HG02885 (cell line): ENCODE measurements at regions not wholly inside any gene's neighbourhood (a gene's known extent, or its start where the extent isn't known, plus 50 kb on each side); places are given as distances from the start of the nearest gene placed in this dataset.

ENCODE experiments used
- ATAC-seq: cut with Tn5 transposase; IDR thresholded peaks from one replicate; pipeline ENCODE4 v1.9.1; 2021; ENCODE audit warnings: mild to moderate bottlenecking; ENCODE audit not compliant: unreplicated experiment, poor library complexity

DNA sequence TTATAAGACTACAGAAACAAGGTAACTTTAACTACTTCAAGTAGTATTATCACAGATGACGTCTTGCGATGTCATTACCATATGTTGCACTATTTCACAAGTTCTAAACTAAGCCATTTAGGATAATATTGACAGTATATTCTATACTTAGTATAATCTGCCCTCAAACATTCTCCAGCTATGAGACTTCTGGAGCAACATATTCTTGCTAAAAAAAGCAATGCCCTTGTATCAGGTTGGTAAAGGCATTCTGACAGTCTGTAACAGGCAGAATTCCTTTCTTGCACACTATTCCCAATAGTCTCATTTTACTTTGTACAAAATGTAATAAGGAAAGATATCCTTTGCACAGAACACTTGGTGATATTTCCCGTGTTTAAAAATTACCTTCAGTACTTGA is 694.8 kb upstream of the PKDCC start:
- ATAC-seq = no peak

DNA sequence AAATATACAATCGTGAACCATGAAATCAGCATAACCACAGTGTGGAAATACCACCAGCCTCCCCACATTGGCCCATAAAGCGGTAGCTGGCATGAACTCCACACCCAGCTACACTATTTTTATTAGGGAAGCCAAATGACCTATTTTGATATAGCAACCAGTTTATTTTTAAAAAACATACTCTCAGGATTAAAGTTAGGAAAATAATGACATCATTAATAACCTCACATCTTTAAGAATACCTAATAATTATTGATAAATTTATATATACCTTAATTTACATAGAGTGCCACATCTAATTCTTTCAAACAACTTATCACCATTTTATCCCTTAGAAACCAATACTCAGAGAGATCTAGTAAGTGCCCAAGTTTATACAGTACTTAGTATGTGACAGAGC is 692.0 kb upstream of the PKDCC start:
- ATAC-seq = no peak

DNA sequence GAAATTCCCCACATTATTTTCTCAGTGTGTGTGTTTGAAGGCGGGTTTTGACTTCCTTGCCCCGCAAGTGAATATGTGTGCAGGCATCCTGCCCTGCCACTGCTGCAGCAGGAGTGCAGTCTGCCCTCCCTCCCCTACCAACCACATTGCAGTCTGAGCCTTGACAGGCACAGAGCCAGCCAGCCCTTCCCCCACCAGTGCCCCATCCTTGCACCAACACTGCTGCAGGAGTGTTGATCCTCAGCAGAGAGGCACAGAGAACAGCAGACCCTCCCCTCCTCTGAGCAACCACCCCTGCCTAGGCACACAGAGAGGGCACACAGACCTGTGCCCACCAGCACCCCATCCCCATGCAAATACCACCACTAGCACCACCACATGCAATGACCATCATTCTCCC is 683.0 kb upstream of the PKDCC start:
- ATAC-seq = no peak

DNA sequence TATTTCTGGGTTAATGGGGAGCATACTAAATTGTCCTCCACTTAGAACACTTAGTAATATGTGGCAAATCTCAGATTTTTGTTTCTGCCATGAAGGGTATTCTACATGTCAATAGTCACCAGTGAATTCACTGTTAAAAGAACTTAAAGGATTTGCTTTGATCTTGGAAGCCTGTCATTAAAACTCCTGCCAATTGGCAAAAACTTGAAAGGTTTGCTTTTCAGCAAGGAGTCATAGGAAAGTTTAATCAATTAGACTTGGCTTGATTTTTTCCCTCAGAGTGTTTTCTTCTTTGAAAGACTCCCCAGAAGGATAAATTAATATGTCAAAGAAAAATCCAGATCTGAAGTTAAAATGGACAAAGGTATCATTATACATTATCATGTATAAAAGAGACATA is 671.9 kb upstream of the PKDCC start:
- no peak for ATAC-seq

DNA sequence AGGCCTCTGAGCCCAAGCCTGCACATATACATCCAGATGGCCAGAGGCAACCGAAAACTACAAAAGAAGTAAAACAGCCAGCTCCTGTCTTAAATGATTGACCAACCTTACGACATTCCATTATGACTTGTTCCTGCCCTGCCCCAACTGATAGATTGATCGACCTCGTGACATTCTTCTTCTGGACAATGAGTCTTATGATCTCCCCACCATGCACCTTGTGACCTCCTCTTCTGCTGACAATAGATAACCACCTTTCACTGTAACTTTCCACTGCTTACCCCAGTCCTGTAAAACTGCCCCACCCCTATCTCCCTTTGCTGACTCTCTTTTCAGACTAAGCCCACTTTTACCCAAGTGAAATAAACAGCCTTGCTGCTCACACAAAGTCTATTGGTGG is 670.0 kb upstream of the PKDCC start:
- ATAC-seq = no peak

DNA sequence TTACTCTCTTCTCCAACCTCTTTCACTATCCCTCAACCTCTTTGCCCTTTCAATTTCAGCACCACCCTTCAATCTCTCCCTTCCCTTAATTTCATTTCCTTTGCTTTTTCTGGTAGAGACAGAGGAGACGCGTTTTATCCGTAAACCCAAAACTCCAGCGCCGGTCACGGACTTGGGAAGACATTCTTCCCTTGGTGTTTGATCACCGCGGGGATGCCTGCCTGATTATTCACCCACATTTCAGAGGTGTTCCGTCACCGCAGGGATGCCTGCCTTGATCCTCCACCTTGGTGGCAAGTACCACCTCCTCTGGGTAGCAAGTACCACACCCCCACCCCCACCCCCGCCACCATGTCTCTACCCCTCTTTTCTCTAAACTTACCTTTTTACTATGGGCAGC is 669.4 kb upstream of the PKDCC start:
- ATAC-seq = no peak

DNA sequence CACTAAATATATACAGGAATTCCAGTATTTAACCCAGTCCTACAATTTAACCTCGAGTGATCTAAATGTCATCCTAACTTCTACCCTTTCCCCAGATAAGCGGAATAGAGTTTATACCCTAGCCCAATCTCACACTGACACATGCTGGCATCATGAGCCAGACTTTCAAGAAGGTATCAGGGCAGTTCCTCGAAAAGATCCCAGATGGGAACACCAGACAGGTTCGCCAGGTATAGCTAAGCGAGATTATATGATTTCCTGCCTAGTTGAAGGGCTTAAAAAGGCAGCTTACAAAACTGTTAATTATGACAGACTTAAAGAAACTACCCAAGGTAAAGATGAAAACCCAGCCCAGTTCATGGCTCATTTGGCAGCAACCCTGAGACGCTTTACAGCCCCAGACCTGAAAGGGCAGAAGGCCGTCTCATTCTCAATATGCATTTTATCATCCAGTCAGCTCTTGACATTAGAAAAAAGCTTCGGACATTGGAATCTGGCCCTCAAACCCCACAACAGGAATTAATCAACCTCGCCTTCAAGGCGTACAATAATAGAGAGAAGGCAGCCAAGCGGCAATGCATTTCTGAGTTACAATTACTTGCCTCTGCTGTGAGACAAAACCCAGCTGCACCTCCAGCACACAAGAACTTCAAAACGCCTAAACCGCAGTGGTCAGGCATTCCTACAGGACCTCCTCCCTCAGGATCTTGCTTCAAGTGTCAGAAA is 668.2 kb upstream of the PKDCC start:
- ATAC-seq = no peak

DNA sequence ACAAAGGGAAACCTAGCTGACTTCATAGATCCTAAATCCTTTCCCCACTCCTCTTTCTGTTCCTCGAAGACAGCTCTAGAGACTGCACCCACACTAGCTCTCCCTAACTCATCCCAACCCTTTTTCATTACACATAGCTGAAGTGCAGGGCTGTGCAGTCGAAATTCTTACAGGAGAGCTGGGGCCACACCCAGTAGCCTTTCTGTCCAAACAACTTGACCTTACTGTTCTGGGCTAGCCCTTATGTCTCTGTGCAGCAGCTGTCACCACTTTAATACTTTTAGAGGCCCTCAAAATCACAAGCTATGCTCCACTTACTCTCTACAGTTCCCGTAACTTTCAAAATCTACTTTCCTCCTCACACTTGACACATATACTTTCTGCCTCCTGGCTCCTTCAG is 666.1 kb upstream of the PKDCC start:
- no peak for ATAC-seq

DNA sequence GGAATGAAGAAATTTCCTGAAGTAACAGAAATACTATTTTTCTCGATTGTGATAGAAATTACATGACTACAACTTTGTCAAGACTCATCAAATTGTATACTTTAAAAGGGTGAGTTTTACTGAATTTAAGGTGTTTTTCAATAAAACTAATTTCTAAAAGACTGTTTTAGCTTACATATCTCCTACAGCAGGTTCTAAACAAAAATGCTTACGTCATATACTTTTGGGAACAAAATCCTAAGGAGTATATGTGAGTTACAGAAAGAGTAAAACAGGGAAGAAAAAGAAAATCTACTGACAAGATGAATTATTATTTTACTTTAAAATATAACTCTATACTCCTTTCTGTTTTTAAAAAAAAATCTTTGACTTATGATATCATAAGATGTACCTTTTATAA is 660.3 kb upstream of the PKDCC start:
- ATAC-seq = no peak

DNA sequence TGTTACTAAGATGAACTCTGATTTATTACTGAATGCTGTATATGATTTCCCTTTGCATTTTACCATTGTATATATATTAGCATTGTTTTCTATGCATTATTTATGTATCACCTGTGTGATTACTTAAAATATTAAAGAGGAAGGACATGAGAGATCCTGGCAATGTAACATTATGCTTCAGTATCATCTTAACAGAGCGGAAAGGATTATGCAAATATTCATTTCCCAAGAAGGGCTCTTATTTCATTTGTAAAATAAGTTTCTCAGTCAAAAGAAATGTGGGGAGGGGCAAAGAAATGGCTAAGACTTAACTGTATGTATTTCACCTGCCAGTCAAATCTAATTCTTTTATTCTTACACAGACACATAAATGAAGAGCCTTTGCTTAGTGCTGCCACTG is 654.2 kb upstream of the PKDCC start:
- ATAC-seq = no peak

DNA sequence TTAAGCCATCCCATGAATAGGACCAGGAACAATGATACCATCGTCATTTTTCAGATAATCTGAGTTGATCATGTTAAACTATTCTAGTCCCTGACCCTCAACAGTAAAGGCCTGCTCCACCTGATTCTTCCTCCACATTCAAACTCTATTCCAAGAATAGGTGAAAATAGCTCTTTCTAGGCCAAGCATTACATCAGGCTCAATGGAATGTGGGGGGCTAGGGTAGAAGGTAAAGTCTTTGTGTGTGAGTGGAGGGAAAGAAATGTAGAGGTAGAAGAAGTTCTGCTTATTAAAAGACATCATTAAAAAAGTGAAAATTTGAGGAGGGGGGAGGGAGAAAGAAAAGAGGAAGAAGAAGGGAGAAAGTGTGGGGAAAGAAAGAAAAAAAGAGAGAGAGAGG is 653.3 kb upstream of the PKDCC start:
- no peak for ATAC-seq

DNA sequence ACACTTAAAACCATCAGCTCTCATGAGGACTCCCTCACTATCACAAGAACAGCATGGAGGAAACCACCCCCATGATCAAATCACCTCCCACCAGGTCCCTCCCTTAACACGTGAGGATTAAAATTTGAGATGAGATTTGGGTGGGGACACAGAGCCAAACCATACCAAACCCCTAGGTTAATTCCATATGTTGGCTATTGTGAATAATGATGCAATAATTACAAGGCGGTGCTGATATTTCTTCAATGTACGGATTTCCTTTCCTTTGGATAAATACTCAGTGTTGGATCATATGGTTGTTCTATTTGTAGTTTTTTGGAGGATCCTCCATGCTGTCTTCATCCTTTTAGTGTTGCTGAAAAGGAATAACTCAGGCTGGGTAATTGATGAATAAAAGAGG is 652.1 kb upstream of the PKDCC start:
- no peak for ATAC-seq

DNA sequence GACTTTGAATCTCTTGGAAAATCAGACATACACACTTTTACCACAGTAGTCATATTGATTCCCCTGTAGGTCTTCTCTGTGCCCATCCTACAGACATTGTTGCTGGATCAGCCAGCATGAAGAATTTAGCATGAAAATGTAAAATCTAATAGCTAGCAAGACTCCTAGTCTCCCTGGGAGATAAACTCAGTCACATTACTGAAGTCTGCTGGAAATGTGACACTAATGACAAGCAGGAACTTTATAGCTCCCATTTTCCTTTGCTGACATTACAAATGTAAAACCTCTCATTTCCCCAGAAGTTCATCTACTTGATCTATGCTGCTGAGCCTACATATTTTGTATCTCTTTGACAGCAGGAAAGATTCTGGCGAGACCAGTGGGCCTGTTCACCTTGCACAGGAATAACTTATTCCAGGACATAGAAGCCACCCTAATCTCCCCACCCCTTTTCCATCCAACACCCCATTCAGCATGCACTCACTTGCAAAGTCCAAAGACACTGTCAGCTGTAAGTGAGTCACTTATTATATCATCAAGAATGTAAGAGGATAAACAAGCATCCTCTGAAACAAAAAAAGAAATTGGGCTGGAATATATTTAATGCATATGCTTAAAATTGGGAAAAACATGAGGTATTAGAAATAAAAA is 648.3 kb upstream of the PKDCC start:
- no peak for ATAC-seq

DNA sequence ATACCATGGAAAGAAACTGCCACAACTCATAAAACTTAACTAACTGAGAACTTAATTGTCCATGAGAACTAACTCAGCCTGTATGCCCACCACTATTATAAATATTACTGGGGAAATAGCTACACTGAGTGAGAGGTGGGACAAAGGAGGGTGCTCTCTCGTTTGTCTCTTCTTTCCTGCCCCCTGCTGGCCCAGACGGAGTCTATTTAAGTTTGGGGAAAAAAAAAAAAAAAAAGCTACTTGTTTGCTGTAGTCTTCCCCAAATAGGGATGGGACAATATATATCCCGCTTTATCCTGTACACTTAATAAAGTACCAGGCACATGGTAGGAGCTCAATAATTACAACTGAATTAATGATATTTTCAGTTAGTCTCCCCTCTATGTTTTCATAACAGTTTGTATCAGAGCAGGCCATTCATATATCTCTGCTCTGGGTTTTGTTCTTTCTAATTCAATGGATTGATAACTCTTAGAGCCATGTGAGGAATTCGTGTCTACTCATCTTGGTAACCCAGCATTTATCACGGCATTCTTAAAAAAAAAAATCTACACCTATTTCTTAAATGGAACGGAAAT is 647.6 kb upstream of the PKDCC start:
- ATAC-seq = no peak

DNA sequence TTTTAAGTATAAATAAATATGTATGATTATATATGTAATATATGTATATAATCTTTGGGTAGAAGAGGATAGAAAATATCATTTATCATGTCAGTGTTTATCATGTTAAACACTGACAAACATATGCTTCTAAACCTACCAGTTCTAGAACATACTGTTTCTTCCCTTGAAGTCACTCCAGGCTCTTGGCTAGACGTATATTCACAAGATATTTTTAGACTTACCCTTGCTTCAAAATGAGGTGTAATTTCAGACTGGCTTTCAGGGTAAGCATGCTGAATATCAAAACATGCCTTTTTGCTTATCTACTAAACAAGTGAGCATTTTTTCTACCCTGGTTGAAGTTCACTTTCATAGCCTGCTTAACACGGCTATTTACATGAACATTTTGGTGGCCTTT is 642.4 kb upstream of the PKDCC start:
- no peak for ATAC-seq

DNA sequence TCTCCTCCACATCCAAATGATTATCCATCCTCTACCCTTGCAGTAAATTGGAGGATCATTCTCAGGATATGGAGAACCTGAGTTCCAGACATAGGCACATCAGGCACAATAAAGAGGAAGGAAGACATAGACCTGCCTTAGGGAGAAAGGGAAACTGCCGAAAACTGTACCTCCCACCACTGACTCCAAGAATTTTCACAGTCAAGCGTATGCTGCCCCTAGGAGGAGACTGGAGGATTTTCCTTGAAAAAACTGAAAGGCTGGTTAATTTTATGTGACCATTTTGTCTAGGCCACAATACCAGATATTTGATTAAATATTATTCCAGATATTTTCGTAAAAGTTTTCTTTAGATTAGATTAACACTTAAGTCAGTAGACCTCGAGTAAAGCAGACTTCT is 638.5 kb upstream of the PKDCC start:
- ATAC-seq = no peak

DNA sequence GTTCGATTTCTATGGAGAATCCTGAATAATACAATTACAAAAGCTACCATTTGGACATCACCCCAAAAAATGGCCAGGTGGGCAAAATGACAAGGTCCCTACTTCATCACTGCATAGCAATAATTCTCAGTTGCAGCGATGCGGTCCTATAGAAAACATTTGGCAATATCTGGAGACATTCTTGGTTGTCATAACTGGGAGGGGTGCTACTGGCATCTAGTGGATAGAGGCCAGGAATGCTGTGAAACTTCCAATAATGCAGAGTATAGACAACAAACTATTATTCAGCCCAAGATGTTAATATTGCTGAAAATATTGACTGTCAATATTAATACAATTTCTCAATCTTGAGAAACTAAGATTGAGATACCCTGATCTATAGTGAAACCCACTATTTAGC is 637.8 kb upstream of the PKDCC start:
- no peak for ATAC-seq

DNA sequence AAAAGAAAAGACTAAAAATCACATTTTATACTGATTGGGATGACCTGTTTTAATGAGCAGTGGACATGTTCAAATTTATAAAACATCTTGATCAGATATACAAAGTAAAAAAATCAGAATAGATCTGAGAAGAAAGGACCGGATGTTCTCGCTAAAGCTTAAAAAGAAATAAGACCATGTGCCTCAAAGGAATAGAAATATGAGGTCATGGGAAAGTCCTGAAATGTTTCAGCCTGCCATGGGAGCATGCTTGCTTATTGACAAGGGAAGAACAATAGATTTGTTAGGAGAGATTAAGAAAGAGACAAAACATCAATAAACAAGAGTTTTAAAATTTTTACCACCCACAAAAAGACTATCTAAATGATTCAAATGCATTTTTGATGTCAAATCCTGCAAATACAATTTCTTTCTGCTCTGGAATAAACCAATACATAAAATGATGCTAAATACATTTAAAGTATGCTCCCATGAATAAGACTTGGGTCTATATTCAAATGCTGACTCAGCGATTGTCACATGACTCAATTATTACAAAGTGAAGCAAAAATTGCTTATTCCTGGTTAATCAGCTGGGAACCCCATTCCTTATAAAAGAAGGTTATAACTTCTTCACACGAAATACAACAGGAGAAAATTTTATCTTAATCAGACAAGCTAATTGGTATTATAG is 633.9 kb upstream of the PKDCC start:
- no peak for ATAC-seq

DNA sequence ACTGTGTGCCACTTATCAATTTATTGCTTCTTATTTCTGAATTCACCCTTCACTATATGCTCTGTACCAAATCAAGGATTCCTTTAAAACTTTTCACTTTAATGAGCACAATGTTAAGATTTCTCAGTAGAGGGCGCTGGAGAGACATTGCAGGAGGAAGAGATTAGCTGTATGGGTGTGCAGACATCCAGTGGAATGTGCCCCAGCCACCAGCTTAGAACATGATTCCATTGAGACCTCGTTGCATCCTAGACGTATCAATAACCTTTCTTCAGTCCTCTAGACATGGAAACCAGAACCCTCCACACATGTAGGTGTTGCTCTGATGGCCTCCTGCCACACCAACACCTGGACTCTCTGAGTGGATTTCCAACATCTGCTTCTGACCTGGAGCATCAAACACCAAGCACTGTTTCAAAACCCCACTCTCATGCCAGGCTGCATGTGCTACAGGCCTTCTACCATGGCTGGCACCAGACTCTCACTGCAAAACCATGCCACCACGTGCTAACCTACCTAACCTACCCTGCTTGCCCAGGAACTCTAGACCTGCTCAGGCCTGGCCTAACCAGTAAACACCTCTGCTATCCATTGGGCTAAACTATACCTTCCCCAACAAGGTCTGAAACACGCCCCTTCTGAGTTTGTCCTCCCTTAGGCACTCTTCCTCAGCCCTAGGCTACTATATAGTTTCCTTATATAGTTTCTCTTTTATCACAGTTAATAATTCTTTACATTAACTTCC is 633.2 kb upstream of the PKDCC start:
- peak; percentile 83 for ATAC-seq

DNA sequence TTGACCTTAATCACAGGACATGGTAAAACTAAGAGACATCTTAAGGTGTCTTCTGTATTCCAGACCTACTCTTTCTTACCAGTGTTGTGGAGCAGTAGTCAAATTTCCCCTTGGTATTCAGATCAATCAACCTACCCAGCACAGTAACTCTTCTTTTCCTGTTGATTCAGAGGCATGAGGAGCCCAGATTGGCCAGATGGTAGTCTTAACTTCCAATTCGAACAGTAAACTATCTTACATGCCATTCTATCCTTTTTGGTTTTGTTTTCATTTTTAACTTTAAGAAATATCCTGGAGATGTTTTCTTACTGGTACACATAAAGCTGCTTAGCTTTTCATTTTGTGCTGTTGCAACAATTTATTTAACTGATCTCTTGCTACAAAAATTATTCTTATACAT is 630.3 kb upstream of the PKDCC start:
- ATAC-seq = no peak

DNA sequence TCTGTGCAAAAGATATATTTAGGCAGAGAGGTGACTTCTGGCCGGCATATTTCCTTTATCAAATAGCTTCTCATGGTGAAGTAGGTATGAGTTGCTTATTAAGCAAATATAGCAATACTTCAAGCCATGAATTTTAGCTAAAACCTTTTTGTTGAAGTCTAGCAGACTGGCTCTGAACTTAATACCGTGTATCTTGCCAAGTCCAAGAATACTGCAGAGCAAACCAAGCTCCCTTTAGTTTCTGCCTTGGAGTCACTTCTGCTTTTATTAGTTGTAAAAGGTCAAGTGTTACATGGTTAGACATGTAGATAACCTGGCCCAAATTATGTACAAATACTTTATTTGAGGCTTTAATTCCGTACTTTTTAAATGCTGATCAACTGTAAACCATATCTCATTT is 627.6 kb upstream of the PKDCC start:
- ATAC-seq = no peak
